GM23338 (cell line): ENCODE measurements at regions not wholly inside any gene's neighbourhood (a gene's known extent, or its start where the extent isn't known, plus 50 kb on each side); places are given as distances from the start of the nearest gene placed in this dataset.

ENCODE experiments used
- ATAC-seq: fragments of 200-7000 bp; cut with Tn5 transposase; 3 replicates; pipeline ENCODE4 v1.9.1; 2020
- DNase-seq: peaks from one replicate; pipeline ENCODE4 v3.0.0-alpha.2; 2015; ENCODE audit warnings: low spot score
- H2AFZ ChIP-seq: fragments of 200-600 bp; sonication (generic); 2 replicates; pipeline ENCODE4 v1.8.0; 2016; ENCODE audit warnings: antibody characterized with exemption, mild to moderate bottlenecking, moderate library complexity
- H3F3A ChIP-seq: fragments of 200-600 bp; sonication (generic); replicated peaks from 2 replicates; pipeline ENCODE4 v1.8.0; 2017; ENCODE audit warnings: antibody characterized with exemption, mixed run types, low read depth
- H3K27ac ChIP-seq: fragments of 200-600 bp; sonication (generic); 2 replicates; pipeline ENCODE4 v1.6.1; 2016; ENCODE audit warnings: low read depth
- H3K27me3 ChIP-seq: fragments of 200-600 bp; sonication (generic); 2 replicates; pipeline ENCODE4 v1.8.0; 2016; ENCODE audit warnings: mild to moderate bottlenecking, mixed run types, moderate library complexity; ENCODE audit not compliant: insufficient read depth
- H3K36me3 ChIP-seq: fragments of 200-600 bp; sonication (generic); 2 replicates; pipeline ENCODE4 v1.8.0; 2016; ENCODE audit warnings: mild to moderate bottlenecking; ENCODE audit not compliant: insufficient read depth
- H3K4me1 ChIP-seq: fragments of 200-600 bp; sonication (generic); 2 replicates; pipeline ENCODE4 v1.8.0; 2016; ENCODE audit warnings: mild to moderate bottlenecking, moderate library complexity; ENCODE audit not compliant: insufficient read depth
- H3K4me2 ChIP-seq: fragments of 200-600 bp; sonication (generic); 2 replicates; pipeline ENCODE4 v1.7.1; 2017; ENCODE audit warnings: mixed run types
- H3K4me3 ChIP-seq: fragments of 200-600 bp; sonication (generic); 2 replicates; pipeline ENCODE4 v1.6.1; 2016; ENCODE audit warnings: mixed run types
- H3K79me2 ChIP-seq: fragments of 200-600 bp; sonication (generic); replicated peaks from 2 replicates; pipeline ENCODE4 v1.8.0; 2017; ENCODE audit warnings: mild to moderate bottlenecking; ENCODE audit not compliant: insufficient read depth
- H3K9me2 ChIP-seq: fragments of 200-600 bp; sonication (generic); 2 replicates; pipeline ENCODE4 v1.8.0; 2017; ENCODE audit not compliant: insufficient read depth
- H4K20me1 ChIP-seq: fragments of 200-600 bp; sonication (generic); replicated peaks from 2 replicates; pipeline ENCODE4 v1.8.0; 2017; ENCODE audit warnings: mild to moderate bottlenecking; ENCODE audit not compliant: insufficient read depth
- H3K27ac Mint-ChIP-seq: 2 replicates; pipeline ENCODE4 v1.8.0; 2020; ENCODE audit warnings: inconsistent platforms, mild to moderate bottlenecking, moderate library complexity, mixed read lengths
- H3K27me3 Mint-ChIP-seq: 3 replicates; pipeline ENCODE4 v1.8.0; 2022; ENCODE audit warnings: low read depth, mild to moderate bottlenecking, moderate library complexity, mixed read lengths, inconsistent platforms; ENCODE audit not compliant: insufficient read depth, poor library complexity
- H3K36me3 Mint-ChIP-seq: 3 replicates; pipeline ENCODE4 v1.8.0; 2021; ENCODE audit warnings: low read depth, mild to moderate bottlenecking, inconsistent platforms, moderate library complexity, mixed read lengths
- H3K4me1 Mint-ChIP-seq: 3 replicates; pipeline ENCODE4 v1.8.0; 2020; ENCODE audit warnings: mild to moderate bottlenecking, inconsistent platforms, mixed read lengths
- H3K4me3 Mint-ChIP-seq: 3 replicates; pipeline ENCODE4 v1.8.0; 2021; ENCODE audit warnings: moderate library complexity, mild to moderate bottlenecking, inconsistent platforms, mixed read lengths
- H3K9me3 Mint-ChIP-seq: 3 replicates; pipeline ENCODE4 v1.8.0; 2020; ENCODE audit warnings: moderate library complexity, mild to moderate bottlenecking, inconsistent platforms, mixed read lengths
- CREB1 ChIP-seq: fragments of 250-450 bp; sonication (Bioruptor Pico); IDR thresholded peaks from 2 replicates; pipeline ENCODE4 v1.5.0; 2020; ENCODE audit warnings: low read depth, mild to moderate bottlenecking, moderate library complexity
- EZH2 ChIP-seq: fragments of 200-600 bp; sonication (generic); IDR thresholded peaks from one replicate; pipeline ENCODE4 v1.8.0; 2017; ENCODE audit warnings: antibody characterized with exemption, mild to moderate bottlenecking, low read depth; ENCODE audit not compliant: unreplicated experiment
- EZH2phosphoT487 ChIP-seq: fragments of 200-600 bp; sonication (generic); IDR thresholded peaks from one replicate; pipeline ENCODE4 v1.8.1; 2018; ENCODE audit warnings: antibody characterized with exemption; ENCODE audit not compliant: unreplicated experiment
- NANOG ChIP-seq: IDR thresholded peaks from 2 replicates; pipeline ENCODE4 v1.6.1; 2016; ENCODE audit warnings: antibody characterized with exemption, borderline replicate concordance
- POLR2AphosphoS5 ChIP-seq: IDR thresholded peaks from 2 replicates; pipeline ENCODE4 v1.6.1; 2016; ENCODE audit warnings: antibody characterized with exemption, low read depth
- STAT1 ChIP-seq: IDR thresholded peaks from one replicate; pipeline ENCODE4 v1.6.1; 2016; ENCODE audit warnings: antibody characterized with exemption; ENCODE audit not compliant: unreplicated experiment
- ZNF114 ChIP-seq: fragments of 250-450 bp; sonication (Bioruptor Pico); IDR thresholded peaks from 2 replicates; pipeline ENCODE4 v1.5.0; 2020; ENCODE audit warnings: mild to moderate bottlenecking, moderate library complexity
- ZNF331 ChIP-seq: fragments of 250-450 bp; sonication (Bioruptor Pico); IDR thresholded peaks from 2 replicates; pipeline ENCODE4 v1.5.0; 2020; ENCODE audit warnings: low read depth, mild to moderate bottlenecking, moderate library complexity
- TF ChIP-seq, protein P1 (sequence below): IDR thresholded peaks from 2 replicates; pipeline ENCODE4 v1.6.1; 2016; ENCODE audit warnings: antibody characterized with exemption
- TF ChIP-seq, protein P2 (sequence below): fragments of 250-450 bp; sonication (Bioruptor Pico); IDR thresholded peaks from 2 replicates; pipeline ENCODE4 v1.5.0; 2020; ENCODE audit warnings: mild to moderate bottlenecking, moderate library complexity

DNA sequence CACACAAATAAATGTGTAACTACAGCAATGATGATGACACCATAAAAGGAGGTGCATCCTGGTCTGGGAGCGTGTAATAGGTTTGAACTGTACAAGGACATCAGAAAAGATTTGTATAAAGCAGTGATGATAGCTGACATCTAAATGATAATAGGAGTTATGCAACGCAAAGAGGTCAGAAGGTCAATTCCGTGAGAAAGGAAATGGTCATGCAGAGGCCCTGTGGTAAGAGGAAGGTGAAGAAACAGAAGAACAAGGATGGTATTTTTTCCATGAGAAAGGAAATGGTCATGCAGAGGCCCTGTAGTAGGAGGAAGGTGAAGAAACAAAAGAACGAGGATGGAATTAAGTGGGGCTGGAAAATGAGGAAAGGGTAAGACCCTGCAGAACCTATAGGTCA, 106.7 kb upstream of the TMPO start:
- H3K4me1 Mint-ChIP-seq = peaks cover 31% of the 10 kb centered on the region
- H3K27me3 ChIP-seq = no peaks in the 10 kb centered on the region
- H3K4me2 ChIP-seq = no peak overlapping the region
- H3K9me2 ChIP-seq = peaks cover 22% of the 10 kb centered on the region
- no peak overlapping the region for H3K4me3 Mint-ChIP-seq
- TF ChIP-seq, protein P1, sequence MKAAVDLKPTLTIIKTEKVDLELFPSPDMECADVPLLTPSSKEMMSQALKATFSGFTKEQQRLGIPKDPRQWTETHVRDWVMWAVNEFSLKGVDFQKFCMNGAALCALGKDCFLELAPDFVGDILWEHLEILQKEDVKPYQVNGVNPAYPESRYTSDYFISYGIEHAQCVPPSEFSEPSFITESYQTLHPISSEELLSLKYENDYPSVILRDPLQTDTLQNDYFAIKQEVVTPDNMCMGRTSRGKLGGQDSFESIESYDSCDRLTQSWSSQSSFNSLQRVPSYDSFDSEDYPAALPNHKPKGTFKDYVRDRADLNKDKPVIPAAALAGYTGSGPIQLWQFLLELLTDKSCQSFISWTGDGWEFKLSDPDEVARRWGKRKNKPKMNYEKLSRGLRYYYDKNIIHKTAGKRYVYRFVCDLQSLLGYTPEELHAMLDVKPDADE = no peak
- no peak for TF ChIP-seq NANOG
- no peak for TF ChIP-seq ZNF331 (CRISPR knock-in tag)
- no peak for TF ChIP-seq ZNF114 (CRISPR knock-in tag)
- no peak for TF ChIP-seq STAT1
- H3K36me3 Mint-ChIP-seq = peaks cover 19% of the 10 kb centered on the region; the same call in 2 of the 3 replicates
- peaks cover 21% of the 10 kb centered on the region for H3K4me1 ChIP-seq
- H3F3A ChIP-seq = no peaks in the 10 kb centered on the region
- no peak overlapping the region for H2AFZ ChIP-seq
- ATAC-seq (no peak), DNase-seq (no peak)
- no peak overlapping the region for H3K27ac Mint-ChIP-seq
- H3K27me3 Mint-ChIP-seq = no peaks in the 10 kb centered on the region
- H3K79me2 ChIP-seq = no peaks in the 10 kb centered on the region
- H3K36me3 ChIP-seq = no peaks in the 10 kb centered on the region
- no peaks in the 10 kb centered on the region for H4K20me1 ChIP-seq
- H3K4me3 ChIP-seq = no peak overlapping the region
- peaks cover 35% of the 10 kb centered on the region for H3K9me3 Mint-ChIP-seq
- no peak overlapping the region for H3K27ac ChIP-seq

DNA sequence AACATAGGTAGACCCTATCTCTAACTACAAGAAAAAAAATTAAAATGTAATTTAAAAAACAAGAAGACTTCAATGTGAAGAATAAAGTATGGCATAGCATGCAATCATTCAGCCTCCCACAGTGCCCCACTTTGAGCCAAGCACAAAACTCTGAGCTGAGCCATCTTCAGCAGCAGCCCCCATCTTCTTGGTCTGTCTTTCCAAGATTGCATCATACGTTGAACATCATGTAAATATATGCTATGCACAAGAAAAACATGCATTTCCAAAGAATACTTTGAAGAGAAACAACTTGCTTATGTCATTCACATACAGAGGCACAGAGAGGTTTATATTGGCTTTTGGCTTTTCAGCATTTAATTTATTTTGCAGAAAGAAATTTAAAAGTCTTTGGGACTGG, 105.8 kb upstream of the TMPO start:
- no peaks in the 10 kb centered on the region for H3K27me3 ChIP-seq
- H3K79me2 ChIP-seq = no peaks in the 10 kb centered on the region
- H3K4me1 ChIP-seq = peaks cover 13% of the 10 kb centered on the region
- Mint-ChIP-seq H3K27me3 (peaks cover 2% of the 10 kb centered on the region), H3K36me3 (peaks cover 19% of the 10 kb centered on the region; the same call in 2 of the 3 replicates), H3K4me1 (peaks cover 24% of the 10 kb centered on the region), H3K9me3 (peaks cover 35% of the 10 kb centered on the region), H3K27ac (no peak overlapping the region), H3K4me3 (no peak overlapping the region)
- DNase-seq = no peak
- H3K4me2 ChIP-seq = no peak overlapping the region
- H3K36me3 ChIP-seq = no peaks in the 10 kb centered on the region
- H3K27ac ChIP-seq = no peak overlapping the region
- H3F3A ChIP-seq = no peaks in the 10 kb centered on the region
- H3K9me2 ChIP-seq = peaks cover 22% of the 10 kb centered on the region
- no peak overlapping the region for H3K4me3 ChIP-seq
- H4K20me1 ChIP-seq = no peaks in the 10 kb centered on the region
- TF ChIP-seq POLR2AphosphoS5 = no peak
- TF ChIP-seq NANOG = no peak
- TF ChIP-seq EZH2phosphoT487 = no peak
- TF ChIP-seq CREB1 (CRISPR knock-in tag) = no peak
- TF ChIP-seq EZH2 = no peak
- TF ChIP-seq, protein P2, sequence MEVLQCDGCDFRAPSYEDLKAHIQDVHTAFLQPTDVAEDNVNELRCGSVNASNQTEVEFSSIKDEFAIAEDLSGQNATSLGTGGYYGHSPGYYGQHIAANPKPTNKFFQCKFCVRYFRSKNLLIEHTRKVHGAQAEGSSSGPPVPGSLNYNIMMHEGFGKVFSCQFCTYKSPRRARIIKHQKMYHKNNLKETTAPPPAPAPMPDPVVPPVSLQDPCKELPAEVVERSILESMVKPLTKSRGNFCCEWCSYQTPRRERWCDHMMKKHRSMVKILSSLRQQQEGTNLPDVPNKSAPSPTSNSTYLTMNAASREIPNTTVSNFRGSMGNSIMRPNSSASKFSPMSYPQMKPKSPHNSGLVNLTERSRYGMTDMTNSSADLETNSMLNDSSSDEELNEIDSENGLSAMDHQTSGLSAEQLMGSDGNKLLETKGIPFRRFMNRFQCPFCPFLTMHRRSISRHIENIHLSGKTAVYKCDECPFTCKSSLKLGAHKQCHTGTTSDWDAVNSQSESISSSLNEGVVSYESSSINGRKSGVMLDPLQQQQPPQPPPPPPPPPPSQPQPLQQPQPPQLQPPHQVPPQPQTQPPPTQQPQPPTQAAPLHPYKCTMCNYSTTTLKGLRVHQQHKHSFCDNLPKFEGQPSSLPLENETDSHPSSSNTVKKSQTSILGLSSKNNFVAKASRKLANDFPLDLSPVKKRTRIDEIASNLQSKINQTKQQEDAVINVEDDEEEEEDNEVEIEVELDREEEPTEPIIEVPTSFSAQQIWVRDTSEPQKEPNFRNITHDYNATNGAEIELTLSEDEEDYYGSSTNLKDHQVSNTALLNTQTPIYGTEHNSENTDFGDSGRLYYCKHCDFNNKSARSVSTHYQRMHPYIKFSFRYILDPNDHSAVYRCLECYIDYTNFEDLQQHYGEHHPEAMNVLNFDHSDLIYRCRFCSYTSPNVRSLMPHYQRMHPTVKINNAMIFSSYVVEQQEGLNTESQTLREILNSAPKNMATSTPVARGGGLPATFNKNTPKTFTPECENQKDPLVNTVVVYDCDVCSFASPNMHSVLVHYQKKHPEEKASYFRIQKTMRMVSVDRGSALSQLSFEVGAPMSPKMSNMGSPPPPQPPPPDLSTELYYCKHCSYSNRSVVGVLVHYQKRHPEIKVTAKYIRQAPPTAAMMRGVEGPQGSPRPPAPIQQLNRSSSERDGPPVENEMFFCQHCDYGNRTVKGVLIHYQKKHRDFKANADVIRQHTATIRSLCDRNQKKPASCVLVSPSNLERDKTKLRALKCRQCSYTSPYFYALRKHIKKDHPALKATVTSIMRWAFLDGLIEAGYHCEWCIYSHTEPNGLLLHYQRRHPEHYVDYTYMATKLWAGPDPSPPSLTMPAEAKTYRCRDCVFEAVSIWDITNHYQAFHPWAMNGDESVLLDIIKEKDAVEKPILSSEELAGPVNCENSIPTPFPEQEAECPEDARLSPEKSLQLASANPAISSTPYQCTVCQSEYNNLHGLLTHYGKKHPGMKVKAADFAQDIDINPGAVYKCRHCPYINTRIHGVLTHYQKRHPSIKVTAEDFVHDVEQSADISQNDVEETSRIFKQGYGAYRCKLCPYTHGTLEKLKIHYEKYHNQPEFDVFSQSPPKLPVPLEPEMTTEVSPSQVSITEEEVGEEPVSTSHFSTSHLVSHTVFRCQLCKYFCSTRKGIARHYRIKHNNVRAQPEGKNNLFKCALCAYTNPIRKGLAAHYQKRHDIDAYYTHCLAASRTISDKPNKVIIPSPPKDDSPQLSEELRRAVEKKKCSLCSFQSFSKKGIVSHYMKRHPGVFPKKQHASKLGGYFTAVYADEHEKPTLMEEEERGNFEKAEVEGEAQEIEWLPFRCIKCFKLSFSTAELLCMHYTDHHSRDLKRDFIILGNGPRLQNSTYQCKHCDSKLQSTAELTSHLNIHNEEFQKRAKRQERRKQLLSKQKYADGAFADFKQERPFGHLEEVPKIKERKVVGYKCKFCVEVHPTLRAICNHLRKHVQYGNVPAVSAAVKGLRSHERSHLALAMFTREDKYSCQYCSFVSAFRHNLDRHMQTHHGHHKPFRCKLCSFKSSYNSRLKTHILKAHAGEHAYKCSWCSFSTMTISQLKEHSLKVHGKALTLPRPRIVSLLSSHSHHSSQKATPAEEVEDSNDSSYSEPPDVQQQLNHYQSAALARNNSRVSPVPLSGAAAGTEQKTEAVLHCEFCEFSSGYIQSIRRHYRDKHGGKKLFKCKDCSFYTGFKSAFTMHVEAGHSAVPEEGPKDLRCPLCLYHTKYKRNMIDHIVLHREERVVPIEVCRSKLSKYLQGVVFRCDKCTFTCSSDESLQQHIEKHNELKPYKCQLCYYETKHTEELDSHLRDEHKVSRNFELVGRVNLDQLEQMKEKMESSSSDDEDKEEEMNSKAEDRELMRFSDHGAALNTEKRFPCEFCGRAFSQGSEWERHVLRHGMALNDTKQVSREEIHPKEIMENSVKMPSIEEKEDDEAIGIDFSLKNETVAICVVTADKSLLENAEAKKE = no peak
- no peak overlapping the region for H2AFZ ChIP-seq
- ATAC-seq = no peak
